ENCODE measurements at regions not wholly inside any gene's neighbourhood (a gene's known extent, or its start where the extent isn't known, plus 50 kb on each side); places are given as distances from the start of the nearest gene placed in this dataset.

GRCh38 chr20:36824142-36824940 lies 50.8 kb upstream of the DSN1 start:
- DNase-seq, result no peak

GRCh38 chr20:36825385-36826104 lies 50.4 kb upstream of the TLDC2 start:
- peak; percentile 89 for DNase-seq

Data from NCI-H2227 treated with DMSO at 0.1 percent for 48 hours (cell line).